Tibial nerve (tissue), 4 donors: ENCODE measurements at regions not wholly inside any gene's neighbourhood (a gene's known extent, or its start where the extent isn't known, plus 50 kb on each side); places are given as distances from the start of the nearest gene placed in this dataset.

Experiments
- DNase-seq, 2 donors: peaks; one replicate each; pipeline ENCODE4 v3.0.0-alpha.2; 2019; ENCODE audit warnings: low spot score in 2 of 2
- H3K27ac ChIP-seq, 4 donors: fragments of 200-600 bp; sonication (generic) in 3 of 4; one replicate each; pipeline ENCODE4 v1.5.1; 2017 to 2019; ENCODE audit warnings: mild to moderate bottlenecking in 1 of 4
- H3K27me3 ChIP-seq, 2 donors: fragments of 200-600 bp; sonication (generic) in 1 of 2; one replicate each; pipeline versions ENCODE4 v1.5.1 to v1.6.0; 2017 to 2019
- H3K36me3 ChIP-seq, 3 donors: fragments of 200-600 bp; sonication (generic); one replicate each; pipeline ENCODE4 v1.5.1; 2018 to 2019
- H3K4me1 ChIP-seq, 4 donors: fragments of 200-600 bp; sonication (generic) in 3 of 4; one replicate each; pipeline ENCODE4 v1.5.1; 2017 to 2019
- H3K4me3 ChIP-seq, 4 donors: fragments of 200-600 bp; sonication (generic) in 3 of 4; one replicate each; pipeline ENCODE4 v1.5.1; 2017 to 2019; ENCODE audit warnings: mild to moderate bottlenecking in 1 of 4, moderate library complexity in 1 of 4
- H3K9me3 ChIP-seq, 4 donors: fragments of 200-600 bp; sonication (generic) in 3 of 4; one replicate each; pipeline ENCODE4 v1.5.1; 2017 to 2019
- EP300 ChIP-seq, 2 donors: sonication (generic); formaldehyde crosslinking; IDR thresholded peaks; one replicate each; pipeline ENCODE4 v1.6.1; 2017; ENCODE audit warnings: antibody characterized with exemption in 2 of 2, mild to moderate bottlenecking in 1 of 2
- POLR2A ChIP-seq, 2 donors: fragments of 450-650 bp; IDR thresholded peaks; one replicate each; pipeline ENCODE4 v1.6.1; 2017; ENCODE audit warnings: antibody characterized with exemption in 2 of 2, mild to moderate bottlenecking in 2 of 2, moderate library complexity in 2 of 2
- WGBS, 2 donors: methylation state at CpG; one replicate each; pipeline ENCODE4 v1.1.5; 2018; 5-methylcytosine and 5-hydroxymethylcytosine counted together
- TF ChIP-seq, protein P1 (sequence below), 5 experiments: fragments of 200-600 bp in 3 of 5; fragments of 450-650 bp in 2 of 5; sonication (generic) in 3 of 5; IDR thresholded peaks; one replicate each; pipeline ENCODE4 v1.5.1; 2016 to 2019; ENCODE audit warnings: antibody characterized with exemption in 5 of 5, mild to moderate bottlenecking in 3 of 5, moderate library complexity in 2 of 5

DNA sequence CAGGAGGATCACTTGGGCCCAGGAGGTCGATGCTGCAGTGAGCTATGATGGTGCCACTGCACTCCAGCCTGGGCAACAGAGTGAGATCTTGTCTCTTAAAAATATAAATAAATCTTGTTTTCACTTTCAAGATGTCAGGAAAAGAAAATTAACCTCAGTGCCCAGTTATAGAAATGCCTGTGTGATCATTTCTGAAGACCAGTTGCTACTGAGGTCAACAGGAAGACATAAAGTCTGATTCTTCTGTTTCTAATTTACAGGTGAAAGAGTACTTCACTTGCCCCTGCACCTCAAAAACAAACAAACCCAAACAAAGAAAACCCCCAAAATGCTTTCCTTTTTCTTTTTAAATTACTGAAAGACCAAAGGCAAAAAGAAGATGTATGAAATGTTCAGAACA lies 174.3 kb upstream of the NBEA start:
- Histone ChIP-seq H3K36me3 (no peaks in the 10 kb centered on the region), H3K4me1 (no peaks in the 10 kb centered on the region), H3K9me3 (no peaks in the 10 kb centered on the region)

DNA sequence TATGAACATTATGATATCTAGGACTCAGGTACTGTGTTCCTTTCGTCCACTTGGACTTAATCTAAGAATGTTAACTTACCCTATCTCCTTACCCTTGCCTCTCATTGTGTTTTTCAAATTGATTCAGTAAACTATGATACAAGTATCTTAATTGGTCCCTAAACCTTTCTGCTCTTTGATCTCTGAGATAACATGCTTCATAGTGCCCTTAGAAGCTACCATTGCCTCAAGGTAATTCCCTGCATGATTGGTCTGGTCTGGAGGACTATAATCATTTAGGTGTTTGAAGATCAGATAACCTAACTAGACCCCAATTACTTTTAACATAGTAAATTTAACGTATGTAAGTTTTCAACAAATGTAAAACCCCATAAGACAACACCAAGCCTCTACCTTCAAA lies 169.9 kb upstream of the NBEA start:
- Histone ChIP-seq H3K4me3 (no peak overlapping the region), H3K36me3 (no peaks in the 10 kb centered on the region), H3K4me1 (no peaks in the 10 kb centered on the region), H3K9me3 (no peaks in the 10 kb centered on the region), H3K27ac (no peak overlapping the region), H3K27me3 (no peaks in the 10 kb centered on the region)
- WGBS, 2 donors = 75 to 79% methylated on average over 2 of the region's 2 CpGs
- no peak for DNase-seq
- TF ChIP-seq, protein P1, sequence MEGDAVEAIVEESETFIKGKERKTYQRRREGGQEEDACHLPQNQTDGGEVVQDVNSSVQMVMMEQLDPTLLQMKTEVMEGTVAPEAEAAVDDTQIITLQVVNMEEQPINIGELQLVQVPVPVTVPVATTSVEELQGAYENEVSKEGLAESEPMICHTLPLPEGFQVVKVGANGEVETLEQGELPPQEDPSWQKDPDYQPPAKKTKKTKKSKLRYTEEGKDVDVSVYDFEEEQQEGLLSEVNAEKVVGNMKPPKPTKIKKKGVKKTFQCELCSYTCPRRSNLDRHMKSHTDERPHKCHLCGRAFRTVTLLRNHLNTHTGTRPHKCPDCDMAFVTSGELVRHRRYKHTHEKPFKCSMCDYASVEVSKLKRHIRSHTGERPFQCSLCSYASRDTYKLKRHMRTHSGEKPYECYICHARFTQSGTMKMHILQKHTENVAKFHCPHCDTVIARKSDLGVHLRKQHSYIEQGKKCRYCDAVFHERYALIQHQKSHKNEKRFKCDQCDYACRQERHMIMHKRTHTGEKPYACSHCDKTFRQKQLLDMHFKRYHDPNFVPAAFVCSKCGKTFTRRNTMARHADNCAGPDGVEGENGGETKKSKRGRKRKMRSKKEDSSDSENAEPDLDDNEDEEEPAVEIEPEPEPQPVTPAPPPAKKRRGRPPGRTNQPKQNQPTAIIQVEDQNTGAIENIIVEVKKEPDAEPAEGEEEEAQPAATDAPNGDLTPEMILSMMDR (IDR thresholded peaks at IDR 0.05) = no peak
- no peak for TF ChIP-seq EP300 (IDR thresholded peaks at IDR 0.05)
- no peak for TF ChIP-seq POLR2A (IDR thresholded peaks at IDR 0.05)

More for the DNA sequence above, 174.3 kb upstream of the NBEA start:
- WGBS, 2 donors = 72 to 74% methylated on average over 1 of the region's 1 CpG
- Histone ChIP-seq H3K4me3 (no peak overlapping the region), H3K27me3 (no peaks in the 10 kb centered on the region), H3K27ac (no peak overlapping the region)
- TF ChIP-seq POLR2A (IDR thresholded peaks at IDR 0.05) (no peak), EP300 (IDR thresholded peaks at IDR 0.05) (no peak)
- TF ChIP-seq, protein P1 (IDR thresholded peaks at IDR 0.05) = no peak
- no peak for DNase-seq

DNA sequence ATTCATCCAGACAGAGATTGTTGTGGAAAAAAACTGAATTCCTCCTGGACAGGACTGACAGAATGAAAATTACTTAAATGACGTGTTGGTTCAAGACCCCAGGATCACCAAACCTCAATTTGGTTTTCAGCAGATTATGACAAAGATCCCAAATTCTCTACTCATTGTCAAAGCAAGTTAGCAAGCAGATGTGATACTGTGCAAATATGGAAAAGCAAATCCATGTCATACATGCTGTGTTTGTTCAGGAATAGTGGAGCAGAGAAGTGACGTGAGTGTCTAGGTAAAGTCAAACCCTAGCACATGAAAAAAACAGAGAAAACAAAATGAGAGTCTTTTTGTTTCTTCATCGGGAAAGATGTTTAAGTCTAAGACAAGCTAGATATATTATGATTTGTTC lies 169.2 kb upstream of the NBEA start:
- Histone ChIP-seq H3K9me3 (no peaks in the 10 kb centered on the region), H3K27ac (no peak overlapping the region), H3K36me3 (no peaks in the 10 kb centered on the region), H3K4me1 (no peaks in the 10 kb centered on the region), H3K4me3 (no peak overlapping the region), H3K27me3 (no peaks in the 10 kb centered on the region)
- no peak for DNase-seq
- no peak for TF ChIP-seq POLR2A (IDR thresholded peaks at IDR 0.05)
- no peak for TF ChIP-seq EP300 (IDR thresholded peaks at IDR 0.05)
- TF ChIP-seq, protein P1 (IDR thresholded peaks at IDR 0.05) = no peak
- 85 to 88% methylated on average over 3 of the region's 3 CpGs for WGBS, 2 donors

DNA sequence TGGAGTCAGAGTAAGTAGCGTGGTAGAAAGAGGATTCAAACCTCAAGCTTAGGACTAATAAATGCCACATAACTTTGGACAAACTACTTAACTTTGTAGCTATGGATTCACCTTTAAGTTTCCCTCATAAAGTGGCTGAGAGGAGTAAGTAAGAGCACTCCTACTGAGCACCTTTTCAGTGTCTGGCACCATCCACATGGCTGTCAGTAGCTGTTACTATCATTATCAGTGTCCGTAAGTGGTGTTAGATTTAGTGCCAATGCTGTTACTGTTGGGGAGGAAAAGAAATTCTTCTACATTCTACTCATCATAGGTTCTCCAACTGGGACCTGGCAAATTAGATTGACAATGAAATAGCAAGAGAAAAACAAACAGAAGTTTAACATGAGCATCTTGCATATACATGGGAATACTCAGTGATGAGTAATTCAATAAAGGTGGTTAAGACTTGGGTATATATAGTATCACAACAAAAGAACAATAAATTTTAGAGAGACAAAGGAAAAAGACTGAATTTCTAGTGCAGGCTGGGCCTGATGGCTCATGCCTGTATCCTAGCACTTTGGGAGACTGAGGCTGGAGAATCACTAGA lies 165.6 kb upstream of the NBEA start:
- Histone ChIP-seq H3K36me3 (no peaks in the 10 kb centered on the region), H3K9me3 (no peaks in the 10 kb centered on the region), H3K4me3 (no peak overlapping the region), H3K27ac (no peak overlapping the region), H3K27me3 (no peaks in the 10 kb centered on the region), H3K4me1 (no peaks in the 10 kb centered on the region)
- WGBS, 2 donors = 89 to 92% methylated on average over 2 of the region's 2 CpGs
- no peak for TF ChIP-seq EP300 (IDR thresholded peaks at IDR 0.05)
- TF ChIP-seq, protein P1 (IDR thresholded peaks at IDR 0.05) = no peak
- no peak for TF ChIP-seq POLR2A (IDR thresholded peaks at IDR 0.05)
- no peak for DNase-seq

DNA sequence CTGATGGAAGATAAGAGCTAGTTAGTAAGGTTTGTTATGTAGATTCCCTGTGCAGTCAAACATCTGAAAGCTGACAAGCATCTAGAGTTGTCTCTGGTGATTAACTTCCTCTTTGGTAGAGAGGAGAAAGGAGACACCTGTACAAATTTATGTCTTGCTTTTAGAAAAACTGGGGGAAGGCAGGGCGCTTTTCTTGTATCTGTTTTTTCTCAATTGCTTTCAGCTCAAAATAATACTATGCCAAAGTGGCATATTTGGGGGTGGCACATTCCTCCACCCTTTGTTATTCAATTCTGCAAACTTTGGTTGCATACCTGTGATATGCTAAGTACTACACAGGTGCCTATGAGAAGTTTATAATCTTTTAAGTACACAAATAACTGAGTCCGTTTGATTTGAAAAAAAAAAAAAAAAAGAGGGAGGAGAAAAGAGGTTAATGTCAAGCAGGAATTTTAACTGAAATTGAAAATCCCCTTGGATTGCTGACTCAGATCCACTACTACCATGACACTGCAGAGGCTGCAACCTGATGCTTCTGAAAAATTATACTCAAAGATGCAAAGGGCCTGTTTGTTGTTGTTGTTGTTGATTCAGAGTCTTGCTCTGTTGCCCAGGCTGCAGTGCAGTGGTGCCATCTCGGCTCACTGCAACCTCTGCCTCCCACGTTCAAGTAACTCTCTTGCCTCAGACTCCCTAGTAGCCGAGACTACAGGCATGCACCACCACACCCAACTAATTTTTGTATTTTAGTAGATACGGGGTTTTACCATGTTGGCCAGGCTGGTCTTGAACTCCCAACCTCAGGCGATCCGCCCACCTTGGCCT lies 164.8 kb upstream of the NBEA start:
- no peak for TF ChIP-seq POLR2A (IDR thresholded peaks at IDR 0.05)
- no peak for TF ChIP-seq EP300 (IDR thresholded peaks at IDR 0.05)
- TF ChIP-seq, protein P1 (IDR thresholded peaks at IDR 0.05) = no peak
- no peaks in the 10 kb centered on the region for H3K4me1 ChIP-seq
- no peaks in the 10 kb centered on the region for H3K27me3 ChIP-seq
- WGBS, 2 donors = 85% methylated on average over 8 of the region's 8 CpGs
- no peak overlapping the region for H3K27ac ChIP-seq
- no peak for DNase-seq
- no peaks in the 10 kb centered on the region for H3K36me3 ChIP-seq
- H3K4me3 ChIP-seq = no peak overlapping the region
- peaks cover 0 to under 1% (median 0%) of the 10 kb centered on the region in 4 donors for H3K9me3 ChIP-seq
